ENCODE measurements at regions not wholly inside any gene's neighbourhood (a gene's known extent, or its start where the extent isn't known, plus 50 kb on each side); places are given as distances from the start of the nearest gene placed in this dataset.
"Not testable (repeated sequence)": the region's sequence is repeated elsewhere in the genome, so short reads cannot be mapped to it uniquely, and the experiment has no call there.

- no peak for DNase-seq
These were observed 553.1 kb upstream of the PPP2R3A start for GRCh38 chr3:135412475-135412874.

- DNase-seq = no peak
These were observed 549.3 kb upstream of the PPP2R3A start for GRCh38 chr3:135416182-135416581.

GRCh38 chr3:135419155-135419554, 546.4 kb upstream of the PPP2R3A start:
- no peak for DNase-seq

GRCh38 chr3:135426508-135426907, 539.0 kb upstream of the PPP2R3A start:
- DNase-seq = no peak

GRCh38 chr3:135432402-135432801, 533.1 kb upstream of the PPP2R3A start:
- DNase-seq = no peak

GRCh38 chr3:135438889-135439597, 526.5 kb upstream of the PPP2R3A start:
- DNase-seq = not testable (repeated sequence)

GRCh38 chr3:135439632-135440031, 525.9 kb upstream of the PPP2R3A start:
- not testable (repeated sequence) for DNase-seq

- no peak for DNase-seq
These were observed 525.3 kb upstream of the PPP2R3A start for GRCh38 chr3:135440233-135440632.

GRCh38 chr3:135440746-135441145, 524.8 kb upstream of the PPP2R3A start:
- DNase-seq = no peak

GRCh38 chr3:135444058-135444457, 521.5 kb upstream of the PPP2R3A start:
- DNase-seq = no peak

GRCh38 chr3:135447483-135447882, 518.0 kb upstream of the PPP2R3A start:
- no peak for DNase-seq

- DNase-seq = no peak
These were observed 517.0 kb upstream of the PPP2R3A start for GRCh38 chr3:135448520-135448919.

GRCh38 chr3:135449046-135449445, 516.5 kb upstream of the PPP2R3A start:
- no peak for DNase-seq

- DNase-seq = peak; percentile 18 to 51 (median 37)
These were observed 514.3 kb upstream of the PPP2R3A start for GRCh38 chr3:135451037-135451785.

GRCh38 chr3:135452881-135453280, 512.6 kb upstream of the PPP2R3A start:
- DNase-seq = no peak

- DNase-seq = no peak
These were observed 512.2 kb upstream of the PPP2R3A start for GRCh38 chr3:135453326-135453725.

- DNase-seq = no peak
These were observed 510.6 kb upstream of the PPP2R3A start for GRCh38 chr3:135454890-135455289.

- no peak for DNase-seq
These were observed 509.3 kb upstream of the PPP2R3A start for GRCh38 chr3:135456108-135456790.

GRCh38 chr3:135458541-135459322, 506.8 kb upstream of the PPP2R3A start:
- no peak for DNase-seq

GRCh38 chr3:135460273-135460672, 505.3 kb upstream of the PPP2R3A start:
- no peak for DNase-seq

GRCh38 chr3:135471911-135472310, 493.6 kb upstream of the PPP2R3A start:
- no peak for DNase-seq

GRCh38 chr3:135473449-135473848, 492.1 kb upstream of the PPP2R3A start:
- no peak for DNase-seq

- no peak for DNase-seq
These were observed 478.3 kb upstream of the PPP2R3A start for GRCh38 chr3:135487261-135487660.
